ENCODE measurements at regions not wholly inside any gene's neighbourhood (a gene's known extent, or its start where the extent isn't known, plus 50 kb on each side); places are given as distances from the start of the nearest gene placed in this dataset.

- Histone ChIP-seq H4K20me1 (ENCODE audit: insufficient read depth) (no peaks in the 10 kb centered on the region), H3K9me2 (ENCODE audit: insufficient read depth) (no peaks in the 10 kb centered on the region), H3K9me3 (ENCODE audit: insufficient read depth, low read depth) (0 out of 2 replicates have a peak, but pooled peaks cover 8% of the 10 kb centered on the region), H2AFZ (no peak overlapping the region), H3F3A (ENCODE audit: insufficient read depth, low read depth) (no peaks in the 10 kb centered on the region), H3K4me1 (replicated peaks; ENCODE audit: insufficient read depth) (no peaks in the 10 kb centered on the region), H3K36me3 (ENCODE audit: low read depth) (no peaks in the 10 kb centered on the region), H3K4me2 (no peak overlapping the region), H3K27me3 (ENCODE audit: insufficient read depth, low read depth) (no peaks in the 10 kb centered on the region), H3K27ac (no peak overlapping the region), H3K4me3 (no peak overlapping the region), H3K79me2 (ENCODE audit: low read depth) (no peaks in the 10 kb centered on the region)
- CTCF ChIA-PET: no interaction called here
- intact Hi-C loops (cut with micrococcal nuclease; ENCODE audit: unreplicated experiment): no loop called here
- TF ChIP-seq EZH2 (IDR thresholded peaks at IDR 0.05; ENCODE audit: low read depth): no peak
- no peak for TF ChIP-seq CTCF (conservative IDR thresholded peaks at IDR 0.05)
- BruUV-seq (replicated peaks): no TSS peak
- POLR2A ChIA-PET (ENCODE audit: unreplicated experiment): no interaction called here
- DNase-seq: no peak
Measured at GRCh38 chr7:115223959-115224358, 302.1 kb downstream of the MDFIC start.

DNA sequence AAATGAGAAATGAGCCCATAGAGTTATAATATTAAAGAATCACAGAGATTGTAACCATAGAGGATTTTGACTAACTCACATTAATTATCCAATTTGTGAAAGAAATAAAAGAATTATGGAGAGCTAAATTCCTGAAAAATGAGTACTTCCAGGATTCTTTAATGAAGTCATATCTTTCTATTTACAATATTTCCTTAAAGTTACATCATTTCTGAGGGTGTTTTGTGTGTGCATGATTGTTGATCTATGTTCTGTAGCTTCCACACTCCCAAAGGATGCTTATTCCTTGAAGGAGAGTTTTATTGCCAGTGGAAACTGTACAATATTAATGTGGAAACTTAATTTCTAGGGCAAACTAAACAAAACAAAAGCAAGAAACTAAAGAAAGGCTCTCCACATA is 299.6 kb downstream of the MDFIC start:
- Histone ChIP-seq H3K4me1 (replicated peaks; ENCODE audit: insufficient read depth) (no peaks in the 10 kb centered on the region), H3F3A (ENCODE audit: insufficient read depth, low read depth) (no peaks in the 10 kb centered on the region), H3K27me3 (ENCODE audit: insufficient read depth, low read depth) (no peaks in the 10 kb centered on the region), H3K9me3 (ENCODE audit: insufficient read depth, low read depth) (no peaks in the 10 kb centered on the region), H3K9me2 (ENCODE audit: insufficient read depth) (no peaks in the 10 kb centered on the region), H3K27ac (no peak overlapping the region), H4K20me1 (ENCODE audit: insufficient read depth) (no peaks in the 10 kb centered on the region), H3K36me3 (ENCODE audit: low read depth) (no peaks in the 10 kb centered on the region), H3K4me2 (no peak overlapping the region), H3K79me2 (ENCODE audit: low read depth) (no peaks in the 10 kb centered on the region), H2AFZ (no peak overlapping the region), H3K4me3 (no peak overlapping the region)
- ChIA-PET POLR2A (ENCODE audit: unreplicated experiment) (interaction anchor here (0.7 kb wide), 1 partner anchor 67 kb away, joined by 8 read pairs; no protein-coding TSS in a partner anchor), CTCF (no interaction called here)
- intact Hi-C loops (cut with micrococcal nuclease; ENCODE audit: unreplicated experiment): no loop called here
- no peak for DNase-seq
- TF ChIP-seq EZH2 (IDR thresholded peaks at IDR 0.05; ENCODE audit: low read depth): no peak
- TF ChIP-seq CTCF (conservative IDR thresholded peaks at IDR 0.05): no peak
- no TSS peak for BruUV-seq (replicated peaks)

GRCh38 chr7:115218076-115218475 is 296.2 kb downstream of the MDFIC start:
- Histone ChIP-seq H3K27me3 (ENCODE audit: insufficient read depth, low read depth) (no peaks in the 10 kb centered on the region), H3K4me1 (replicated peaks; ENCODE audit: insufficient read depth) (no peaks in the 10 kb centered on the region), H3K27ac (no peak overlapping the region), H3K79me2 (ENCODE audit: low read depth) (no peaks in the 10 kb centered on the region), H3K4me2 (no peak overlapping the region), H4K20me1 (ENCODE audit: insufficient read depth) (no peaks in the 10 kb centered on the region), H3K9me3 (ENCODE audit: insufficient read depth, low read depth) (no peaks in the 10 kb centered on the region), H3K9me2 (ENCODE audit: insufficient read depth) (no peaks in the 10 kb centered on the region), H3K4me3 (no peak overlapping the region), H2AFZ (no peak overlapping the region), H3F3A (ENCODE audit: insufficient read depth, low read depth) (no peaks in the 10 kb centered on the region), H3K36me3 (ENCODE audit: low read depth) (no peaks in the 10 kb centered on the region)
- POLR2A ChIA-PET (ENCODE audit: unreplicated experiment): interaction anchor here (0.6 kb wide), 1 partner anchor 585 kb away, joined by 3 read pairs; no protein-coding TSS in a partner anchor
- intact Hi-C loops (cut with micrococcal nuclease; ENCODE audit: unreplicated experiment): no loop called here
- peak in 1 of 2 experiments; percentile 38 for DNase-seq
- CTCF ChIA-PET: interaction anchor here (0.6 kb wide), 1 partner anchor 212 kb away, joined by 3 read pairs; no protein-coding TSS in a partner anchor
- no TSS peak for BruUV-seq (replicated peaks)
- no peak for TF ChIP-seq EZH2 (IDR thresholded peaks at IDR 0.05; ENCODE audit: low read depth)
- no peak for TF ChIP-seq CTCF (conservative IDR thresholded peaks at IDR 0.05)

Measured in PC-9 (cell line).